Skin epidermis (tissue), 12 donors: ENCODE measurements at regions not wholly inside any gene's neighbourhood (a gene's known extent, or its start where the extent isn't known, plus 50 kb on each side); places are given as distances from the start of the nearest gene placed in this dataset.

Experiments used
- H3K27ac ChIP-seq, 21 experiments: fragments of 200-600 bp; sonication (generic) in 11 of 21; one replicate each; pipeline ENCODE4 v1.5.0; 2020; ENCODE audit warnings: mild to moderate bottlenecking in 3 of 21, inconsistent platforms in 2 of 21, moderate library complexity in 2 of 21
- H3K4me3 ChIP-seq, 7 experiments: fragments of 200-600 bp; sonication (generic) in 2 of 7; one replicate each; pipeline ENCODE4 v1.5.0; 2020; ENCODE audit warnings: inconsistent platforms in 2 of 7, mild to moderate bottlenecking in 2 of 7, moderate library complexity in 1 of 7

- H3K27ac ChIP-seq: no peak overlapping the region
- no peak overlapping the region for H3K4me3 ChIP-seq
Observed at GRCh38 chr11:130779267-130779666, 137.0 kb downstream of the SNX19 start.

- H3K4me3 ChIP-seq: no peak overlapping the region
- H3K27ac ChIP-seq: no peak overlapping the region
Observed at GRCh38 chr11:130779943-130780342, 136.3 kb downstream of the SNX19 start.

- no peak overlapping the region for H3K27ac ChIP-seq
- no peak overlapping the region for H3K4me3 ChIP-seq
Observed at GRCh38 chr11:130780437-130780836, 135.8 kb downstream of the SNX19 start.

GRCh38 chr11:130781931-130782330, 134.3 kb downstream of the SNX19 start:
- peak overlapping the region in 5 of 21 experiments; percentile 18 to 69 (median 67) for H3K27ac ChIP-seq
- no peak overlapping the region for H3K4me3 ChIP-seq

- Histone ChIP-seq H3K27ac (peak overlapping the region in 9 of 21 experiments; percentile 2 to 69 (median 20)), H3K4me3 (no peak overlapping the region)
Observed at GRCh38 chr11:130782361-130783222, 133.7 kb downstream of the SNX19 start.

- no peak overlapping the region for H3K4me3 ChIP-seq
- H3K27ac ChIP-seq: peak overlapping the region in 9 of 21 experiments; percentile 2 to 68 (median 14)
Observed at GRCh38 chr11:130783323-130783722, 133.0 kb downstream of the SNX19 start.

GRCh38 chr11:130785380-130786116, 130.7 kb downstream of the SNX19 start:
- H3K4me3 ChIP-seq: no peak overlapping the region
- no peak overlapping the region for H3K27ac ChIP-seq

- H3K27ac ChIP-seq: no peak overlapping the region
- H3K4me3 ChIP-seq: no peak overlapping the region
Observed at GRCh38 chr11:130786586-130786985, 129.7 kb downstream of the SNX19 start.

GRCh38 chr11:130787092-130787616, 129.1 kb downstream of the SNX19 start:
- Histone ChIP-seq H3K27ac (no peak overlapping the region), H3K4me3 (no peak overlapping the region)

GRCh38 chr11:130787973-130788570, 128.2 kb downstream of the SNX19 start:
- Histone ChIP-seq H3K4me3 (no peak overlapping the region), H3K27ac (no peak overlapping the region)

GRCh38 chr11:130789056-130789640, 127.1 kb downstream of the SNX19 start:
- H3K4me3 ChIP-seq: no peak overlapping the region
- no peak overlapping the region for H3K27ac ChIP-seq

GRCh38 chr11:130790689-130791088, 125.6 kb downstream of the SNX19 start:
- no peak overlapping the region for H3K4me3 ChIP-seq
- H3K27ac ChIP-seq: no peak overlapping the region

GRCh38 chr11:130792772-130793171, 123.5 kb downstream of the SNX19 start:
- H3K4me3 ChIP-seq: no peak overlapping the region
- H3K27ac ChIP-seq: no peak overlapping the region

GRCh38 chr11:130796828-130797227, 119.5 kb downstream of the SNX19 start:
- H3K27ac ChIP-seq: no peak overlapping the region
- no peak overlapping the region for H3K4me3 ChIP-seq

GRCh38 chr11:130798280-130798679, 118.0 kb downstream of the SNX19 start:
- H3K4me3 ChIP-seq: no peak overlapping the region

GRCh38 chr11:130798801-130799200, 117.5 kb downstream of the SNX19 start:
- Histone ChIP-seq H3K27ac (no peak overlapping the region), H3K4me3 (no peak overlapping the region)

More at GRCh38 chr11:130798280-130798679, 118.0 kb downstream of the SNX19 start:
- no peak overlapping the region for H3K27ac ChIP-seq

GRCh38 chr11:130801333-130802122, 114.8 kb downstream of the SNX19 start:
- H3K27ac ChIP-seq: no peak overlapping the region
- no peak overlapping the region for H3K4me3 ChIP-seq

GRCh38 chr11:130802567-130802966, 113.7 kb downstream of the SNX19 start:
- H3K4me3 ChIP-seq: no peak overlapping the region
- H3K27ac ChIP-seq: no peak overlapping the region
